ENCODE measurements at regions not wholly inside any gene's neighbourhood (a gene's known extent, or its start where the extent isn't known, plus 50 kb on each side); places are given as distances from the start of the nearest gene placed in this dataset.

DNA sequence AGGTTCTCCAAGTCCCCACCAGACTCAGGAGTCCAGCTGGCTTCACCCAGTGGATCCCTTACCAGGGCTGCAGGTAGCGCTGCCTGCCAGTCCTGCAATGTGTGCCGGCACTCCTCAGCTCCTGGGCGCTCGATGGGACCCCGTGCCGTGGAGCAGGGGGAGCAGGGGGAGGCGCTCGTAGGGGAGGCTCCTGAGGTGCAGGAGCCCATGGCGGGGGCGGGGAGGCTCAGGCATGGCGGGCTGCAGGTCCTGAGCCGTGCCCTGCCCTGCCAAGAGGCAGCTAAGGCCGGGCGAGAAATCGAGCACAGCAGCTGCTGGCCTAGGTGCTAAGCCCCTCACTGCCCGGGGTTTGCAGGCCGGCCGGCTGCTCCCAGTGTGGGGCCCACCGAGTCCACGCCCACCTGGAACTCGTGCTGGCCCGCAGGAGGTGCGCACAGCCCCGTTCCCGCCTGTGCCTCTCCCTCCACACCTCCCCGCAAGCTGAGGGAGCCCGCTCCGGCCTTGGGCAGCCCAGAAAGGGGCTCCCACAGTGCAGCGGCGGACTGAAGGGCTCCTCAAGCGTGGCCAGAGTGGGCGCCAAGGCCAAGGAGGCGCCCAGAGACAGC lies 792.9 kb upstream of the CCDC179 start:
- 94 to 97% methylated on average over 27 to 33 of the region's 33 CpGs for WGBS, 2 donors
- H3K36me3 ChIP-seq (ENCODE audit: control insufficient read depth in 4 of 4, insufficient read depth in 4 of 4, low read length in 4 of 4) = no peaks in the 10 kb centered on the region
- H3K4me3 ChIP-seq = no peak overlapping the region

GRCh38 chr11:23668324-23668723 lies 808.0 kb upstream of the CCDC179 start:
- Histone ChIP-seq H3K9me3 (ENCODE audit: control insufficient read depth in 4 of 4, insufficient read depth in 3 of 4, low read length in 3 of 4) (peaks cover 0 to 9% (median 0%) of the 10 kb centered on the region in 4 donors), H3K36me3 (ENCODE audit: control insufficient read depth in 4 of 4, insufficient read depth in 4 of 4, low read length in 4 of 4) (no peaks in the 10 kb centered on the region), H3K9ac (ENCODE audit: insufficient read depth in 1 of 2, low read length in 2 of 2) (no peak overlapping the region), H3K27ac (ENCODE audit: low read depth in 1 of 2, low read length in 1 of 2) (no peak overlapping the region), H3K4me1 (ENCODE audit: control insufficient read depth in 5 of 5, insufficient read depth in 5 of 5, low read length in 5 of 5) (no peaks in the 10 kb centered on the region), H3K4me3 (no peak overlapping the region), H3K27me3 (ENCODE audit: control insufficient read depth in 3 of 3, insufficient read depth in 3 of 3, low read length in 2 of 3) (no peaks in the 10 kb centered on the region)
- TF ChIP-seq, protein P1, sequence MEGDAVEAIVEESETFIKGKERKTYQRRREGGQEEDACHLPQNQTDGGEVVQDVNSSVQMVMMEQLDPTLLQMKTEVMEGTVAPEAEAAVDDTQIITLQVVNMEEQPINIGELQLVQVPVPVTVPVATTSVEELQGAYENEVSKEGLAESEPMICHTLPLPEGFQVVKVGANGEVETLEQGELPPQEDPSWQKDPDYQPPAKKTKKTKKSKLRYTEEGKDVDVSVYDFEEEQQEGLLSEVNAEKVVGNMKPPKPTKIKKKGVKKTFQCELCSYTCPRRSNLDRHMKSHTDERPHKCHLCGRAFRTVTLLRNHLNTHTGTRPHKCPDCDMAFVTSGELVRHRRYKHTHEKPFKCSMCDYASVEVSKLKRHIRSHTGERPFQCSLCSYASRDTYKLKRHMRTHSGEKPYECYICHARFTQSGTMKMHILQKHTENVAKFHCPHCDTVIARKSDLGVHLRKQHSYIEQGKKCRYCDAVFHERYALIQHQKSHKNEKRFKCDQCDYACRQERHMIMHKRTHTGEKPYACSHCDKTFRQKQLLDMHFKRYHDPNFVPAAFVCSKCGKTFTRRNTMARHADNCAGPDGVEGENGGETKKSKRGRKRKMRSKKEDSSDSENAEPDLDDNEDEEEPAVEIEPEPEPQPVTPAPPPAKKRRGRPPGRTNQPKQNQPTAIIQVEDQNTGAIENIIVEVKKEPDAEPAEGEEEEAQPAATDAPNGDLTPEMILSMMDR (IDR thresholded peaks at IDR 0.05; ENCODE audit: control extremely low read depth, extremely low read depth) = no peak
- DNase-seq (no peak), ATAC-seq (ENCODE audit: insufficient read depth, low FRiP score) (no peak)
- 83 to 89% methylated on average over 1 of the region's 1 CpG for WGBS, 2 donors

More for the DNA sequence above, 792.9 kb upstream of the CCDC179 start:
- no peak for ATAC-seq (ENCODE audit: insufficient read depth, low FRiP score)
- H3K27ac ChIP-seq (ENCODE audit: low read depth in 1 of 2, low read length in 1 of 2) = no peak overlapping the region
- H3K27me3 ChIP-seq (ENCODE audit: control insufficient read depth in 3 of 3, insufficient read depth in 3 of 3, low read length in 2 of 3) = no peaks in the 10 kb centered on the region
- DNase-seq = no peak
- no peaks in the 10 kb centered on the region for H3K4me1 ChIP-seq (ENCODE audit: control insufficient read depth in 5 of 5, insufficient read depth in 5 of 5, low read length in 5 of 5)
- H3K9me3 ChIP-seq (ENCODE audit: control insufficient read depth in 4 of 4, insufficient read depth in 3 of 4, low read length in 3 of 4) = peaks cover 0 to 7% (median under 1%) of the 10 kb centered on the region in 4 donors
- TF ChIP-seq, protein P1 (IDR thresholded peaks at IDR 0.05; ENCODE audit: control extremely low read depth, extremely low read depth) = no peak
- no peak overlapping the region for H3K9ac ChIP-seq (ENCODE audit: insufficient read depth in 1 of 2, low read length in 2 of 2)

DNA sequence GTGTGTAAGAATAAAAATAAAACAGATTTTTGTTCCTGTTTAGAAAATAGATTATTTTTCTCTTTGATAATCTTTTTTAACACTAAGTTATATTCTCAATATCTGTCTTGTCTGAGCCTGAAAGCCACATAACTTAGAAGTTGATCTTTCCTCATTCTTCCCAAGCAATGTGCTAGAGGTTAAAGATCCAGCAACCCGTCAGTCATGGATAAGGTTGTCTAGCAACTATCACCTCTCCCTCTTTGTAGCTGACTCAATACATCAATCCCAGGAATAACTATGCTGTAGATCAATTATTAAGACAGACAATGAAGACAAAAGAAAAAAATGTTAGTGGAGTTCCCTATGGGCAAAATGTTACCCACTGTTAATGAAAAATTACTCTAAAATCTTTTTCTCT lies 813.1 kb upstream of the CCDC179 start:
- TF ChIP-seq, protein P1 (IDR thresholded peaks at IDR 0.05; ENCODE audit: control extremely low read depth, extremely low read depth) = no peak
- H3K36me3 ChIP-seq (ENCODE audit: control insufficient read depth in 4 of 4, insufficient read depth in 4 of 4, low read length in 4 of 4) = no peaks in the 10 kb centered on the region
- ATAC-seq (ENCODE audit: insufficient read depth, low FRiP score) = no peak
- no peak for DNase-seq
- no peaks in the 10 kb centered on the region for H3K9me3 ChIP-seq (ENCODE audit: control insufficient read depth in 4 of 4, insufficient read depth in 3 of 4, low read length in 3 of 4)
- no peak overlapping the region for H3K27ac ChIP-seq (ENCODE audit: low read depth in 1 of 2, low read length in 1 of 2)
- H3K4me3 ChIP-seq = no peak overlapping the region
- no peaks in the 10 kb centered on the region for H3K27me3 ChIP-seq (ENCODE audit: control insufficient read depth in 3 of 3, insufficient read depth in 3 of 3, low read length in 2 of 3)
- no peaks in the 10 kb centered on the region for H3K4me1 ChIP-seq (ENCODE audit: control insufficient read depth in 5 of 5, insufficient read depth in 5 of 5, low read length in 5 of 5)
- WGBS, 2 donors = 37 to 89% methylated on average over 1 of the region's 1 CpG
- no peak overlapping the region for H3K9ac ChIP-seq (ENCODE audit: insufficient read depth in 1 of 2, low read length in 2 of 2)

- no peaks in the 10 kb centered on the region for H3K27me3 ChIP-seq (ENCODE audit: control insufficient read depth in 3 of 3, insufficient read depth in 3 of 3, low read length in 2 of 3)
- no peak for ATAC-seq (ENCODE audit: insufficient read depth, low FRiP score)
- no peaks in the 10 kb centered on the region for H3K9me3 ChIP-seq (ENCODE audit: control insufficient read depth in 4 of 4, insufficient read depth in 3 of 4, low read length in 3 of 4)
- H3K4me3 ChIP-seq = no peak overlapping the region
- H3K4me1 ChIP-seq (ENCODE audit: control insufficient read depth in 5 of 5, insufficient read depth in 5 of 5, low read length in 5 of 5) = no peaks in the 10 kb centered on the region
- no peaks in the 10 kb centered on the region for H3K36me3 ChIP-seq (ENCODE audit: control insufficient read depth in 4 of 4, insufficient read depth in 4 of 4, low read length in 4 of 4)
- no peak overlapping the region for H3K9ac ChIP-seq (ENCODE audit: insufficient read depth in 1 of 2, low read length in 2 of 2)
- DNase-seq = no peak
- TF ChIP-seq, protein P1 (IDR thresholded peaks at IDR 0.05; ENCODE audit: control extremely low read depth, extremely low read depth) = no peak
- no peak overlapping the region for H3K27ac ChIP-seq (ENCODE audit: low read depth in 1 of 2, low read length in 1 of 2)
These were observed 814.6 kb upstream of the CCDC179 start for GRCh38 chr11:23674866-23675265.

Measured in lung (tissue), 11 donors.